ENCODE measurements at regions not wholly inside any gene's neighbourhood (a gene's known extent, or its start where the extent isn't known, plus 50 kb on each side); places are given as distances from the start of the nearest gene placed in this dataset.

GRCh38 chr18:56139372-56139771 lies 499.0 kb downstream of the TXNL1 start:
- Mint-ChIP-seq H3K36me3 (ENCODE audit: low read depth) (no peaks in the 10 kb centered on the region), H3K27me3 (ENCODE audit: low read depth) (no peaks in the 10 kb centered on the region), H3K4me3 (ENCODE audit: unreplicated experiment) (no peak overlapping the region), H3K9me3 (ENCODE audit: low read depth) (peaks cover 4% of the 10 kb centered on the region), H3K4me1 (ENCODE audit: low read depth) (peaks cover 16% of the 10 kb centered on the region), H3K27ac (ENCODE audit: unreplicated experiment) (no peak overlapping the region)
- TF ChIP-seq CTCF (IDR thresholded peaks at IDR 0.05) = no peak
- no peak for DNase-seq (ENCODE audit: low spot score)

GRCh38 chr18:56136105-56136504 lies 502.3 kb downstream of the TXNL1 start:
- Mint-ChIP-seq H3K4me3 (ENCODE audit: unreplicated experiment) (no peak overlapping the region), H3K27me3 (ENCODE audit: low read depth) (no peaks in the 10 kb centered on the region), H3K9me3 (ENCODE audit: low read depth) (peaks cover 4% of the 10 kb centered on the region), H3K36me3 (ENCODE audit: low read depth) (no peaks in the 10 kb centered on the region), H3K27ac (ENCODE audit: unreplicated experiment) (no peak overlapping the region), H3K4me1 (ENCODE audit: low read depth) (peaks cover 2% of the 10 kb centered on the region)
- no peak for DNase-seq (ENCODE audit: low spot score)
- TF ChIP-seq CTCF (IDR thresholded peaks at IDR 0.05) = no peak

GRCh38 chr18:56130481-56130880 lies 507.9 kb downstream of the TXNL1 start:
- no peak overlapping the region for H3K27ac Mint-ChIP-seq (ENCODE audit: unreplicated experiment)
- H3K4me3 Mint-ChIP-seq (ENCODE audit: unreplicated experiment) = no peak overlapping the region
- TF ChIP-seq CTCF (IDR thresholded peaks at IDR 0.05) = no peak
- H3K36me3 Mint-ChIP-seq (ENCODE audit: low read depth) = no peaks in the 10 kb centered on the region
- no peaks in the 10 kb centered on the region for H3K27me3 Mint-ChIP-seq (ENCODE audit: low read depth)
- DNase-seq (ENCODE audit: low spot score) = no peak
- H3K4me1 Mint-ChIP-seq (ENCODE audit: low read depth) = no peaks in the 10 kb centered on the region
- no peaks in the 10 kb centered on the region for H3K9me3 Mint-ChIP-seq (ENCODE audit: low read depth)

- no peak for TF ChIP-seq CTCF (IDR thresholded peaks at IDR 0.05)
These were observed 510.1 kb downstream of the TXNL1 start for GRCh38 chr18:56128153-56128791.

GRCh38 chr18:56127322-56128099 lies 510.9 kb downstream of the TXNL1 start:
- H3K36me3 Mint-ChIP-seq (ENCODE audit: low read depth) = no peaks in the 10 kb centered on the region
- H3K27me3 Mint-ChIP-seq (ENCODE audit: low read depth) = no peaks in the 10 kb centered on the region
- H3K4me3 Mint-ChIP-seq (ENCODE audit: unreplicated experiment) = no peak overlapping the region
- DNase-seq (ENCODE audit: low spot score) = no peak
- TF ChIP-seq CTCF (IDR thresholded peaks at IDR 0.05) = no peak
- no peaks in the 10 kb centered on the region for H3K9me3 Mint-ChIP-seq (ENCODE audit: low read depth)
- H3K27ac Mint-ChIP-seq (ENCODE audit: unreplicated experiment) = no peak overlapping the region
- peaks cover 4% of the 10 kb centered on the region for H3K4me1 Mint-ChIP-seq (ENCODE audit: low read depth)

More at GRCh38 chr18:56128153-56128791, 510.1 kb downstream of the TXNL1 start:
- no peak overlapping the region for H3K4me3 Mint-ChIP-seq (ENCODE audit: unreplicated experiment)
- H3K27ac Mint-ChIP-seq (ENCODE audit: unreplicated experiment) = no peak overlapping the region
- H3K27me3 Mint-ChIP-seq (ENCODE audit: low read depth) = no peaks in the 10 kb centered on the region
- H3K9me3 Mint-ChIP-seq (ENCODE audit: low read depth) = no peaks in the 10 kb centered on the region
- DNase-seq (ENCODE audit: low spot score) = no peak
- H3K4me1 Mint-ChIP-seq (ENCODE audit: low read depth) = peaks cover 4% of the 10 kb centered on the region
- no peaks in the 10 kb centered on the region for H3K36me3 Mint-ChIP-seq (ENCODE audit: low read depth)
